Sciatic nerve (tissue), 2 donors: ENCODE measurements at regions not wholly inside any gene's neighbourhood (a gene's known extent, or its start where the extent isn't known, plus 50 kb on each side); places are given as distances from the start of the nearest gene placed in this dataset.

Source experiments
- ATAC-seq: fragments of 200-7000 bp; cut with Tn5 transposase; one replicate; pipeline ENCODE4 v1.9.1; 2020; ENCODE audit warnings: mild to moderate bottlenecking, moderate library complexity
- DNase-seq: peaks from one replicate; pipeline ENCODE4 v3.0.0-alpha.2; 2020; ENCODE audit warnings: low spot score
- intact Hi-C: fragments of 100-400 bp; cut with DNase I; formaldehyde crosslinking; loops from one replicate; pipeline ENCODE4 v1.14.2; 2022
- donor health status: DM: no; HTN: no; CAD: no.
- donor health status: DM: no; HTN: no; CAD: no.

- ATAC-seq (no peak), DNase-seq (no peak)
- intact Hi-C loops, result no loop called here
Observed at GRCh38 chr12:108016022-108016564, 113.0 kb upstream of the WSCD2 start.

- ATAC-seq, result no peak
- intact Hi-C loops, result no loop called here
- DNase-seq, result no peak
Observed at GRCh38 chr12:108017472-108018057, 111.5 kb upstream of the WSCD2 start.

GRCh38 chr12:108019862-108020261 lies 109.2 kb upstream of the WSCD2 start:
- ATAC-seq (no peak), DNase-seq (no peak)
- intact Hi-C loops, result no loop called here

GRCh38 chr12:108021141-108021540 lies 107.9 kb upstream of the WSCD2 start:
- ATAC-seq, result no peak
- intact Hi-C loops, result no loop called here
- DNase-seq, result no peak

- ATAC-seq, result no peak
- intact Hi-C loops, result no loop called here
- no peak for DNase-seq
Observed at GRCh38 chr12:108021949-108022522, 107.1 kb upstream of the WSCD2 start.

- ATAC-seq (no peak), DNase-seq (no peak)
- intact Hi-C loops, result no loop called here
Observed at GRCh38 chr12:108029051-108029835, 99.8 kb upstream of the WSCD2 start.

GRCh38 chr12:108033090-108033489 lies 96.0 kb upstream of the WSCD2 start:
- ATAC-seq (no peak), DNase-seq (no peak)
- intact Hi-C loops, result no loop called here

- intact Hi-C loops, result no loop called here
- ATAC-seq (no peak), DNase-seq (no peak)
Observed at GRCh38 chr12:108035372-108035771, 93.7 kb upstream of the WSCD2 start.

- intact Hi-C loops, result no loop called here
- ATAC-seq (no peak), DNase-seq (no peak)
Observed at GRCh38 chr12:108037960-108038359, 91.1 kb upstream of the WSCD2 start.

GRCh38 chr12:108039794-108040193 lies 89.3 kb upstream of the WSCD2 start:
- DNase-seq (no peak), ATAC-seq (no peak)
- intact Hi-C loops, result no loop called here

- DNase-seq (no peak), ATAC-seq (no peak)
- intact Hi-C loops, result no loop called here
Observed at GRCh38 chr12:108040947-108041346, 88.1 kb upstream of the WSCD2 start.

GRCh38 chr12:108043286-108043685 lies 85.8 kb upstream of the WSCD2 start:
- DNase-seq (no peak), ATAC-seq (no peak)
- intact Hi-C loops, result no loop called here

- intact Hi-C loops, result no loop called here
- DNase-seq (no peak), ATAC-seq (no peak)
Observed at GRCh38 chr12:108043750-108044533, 85.1 kb upstream of the WSCD2 start.

GRCh38 chr12:108046135-108046534 lies 83.0 kb upstream of the WSCD2 start:
- no peak for ATAC-seq
- intact Hi-C loops, result no loop called here
- no peak for DNase-seq

GRCh38 chr12:108046650-108047049 lies 82.4 kb upstream of the WSCD2 start:
- peak; percentile 71 for ATAC-seq
- intact Hi-C loops, result no loop called here
- DNase-seq, result no peak

GRCh38 chr12:108047071-108047550 lies 82.0 kb upstream of the WSCD2 start:
- ATAC-seq (peak; percentile 93), DNase-seq (no peak)
- intact Hi-C loops, result no loop called here

- ATAC-seq (no peak), DNase-seq (no peak)
- intact Hi-C loops, result no loop called here
Observed at GRCh38 chr12:108048686-108049085, 80.4 kb upstream of the WSCD2 start.

GRCh38 chr12:108050696-108051095 lies 78.4 kb upstream of the WSCD2 start:
- ATAC-seq (no peak), DNase-seq (no peak)
- intact Hi-C loops, result no loop called here

GRCh38 chr12:108052260-108052659 lies 76.8 kb upstream of the WSCD2 start:
- DNase-seq (no peak), ATAC-seq (no peak)

More at GRCh38 chr12:108052260-108052659, 76.8 kb upstream of the WSCD2 start:
- intact Hi-C loops, result no loop called here
